Gastroesophageal sphincter (tissue), 2 donors: ENCODE measurements at regions not wholly inside any gene's neighbourhood (a gene's known extent, or its start where the extent isn't known, plus 50 kb on each side); places are given as distances from the start of the nearest gene placed in this dataset.

Experiments
- POLR2A ChIP-seq, 2 donors: fragments of 450-650 bp; IDR thresholded peaks; one replicate each; pipeline ENCODE4 v1.6.1; 2017; ENCODE audit warnings: antibody characterized with exemption in 2 of 2, mild to moderate bottlenecking in 2 of 2, moderate library complexity in 1 of 2
- POLR2AphosphoS5 ChIP-seq: sonication (generic); formaldehyde crosslinking; IDR thresholded peaks from one replicate; pipeline ENCODE4 v1.6.1; 2017; ENCODE audit warnings: antibody characterized with exemption

DNA sequence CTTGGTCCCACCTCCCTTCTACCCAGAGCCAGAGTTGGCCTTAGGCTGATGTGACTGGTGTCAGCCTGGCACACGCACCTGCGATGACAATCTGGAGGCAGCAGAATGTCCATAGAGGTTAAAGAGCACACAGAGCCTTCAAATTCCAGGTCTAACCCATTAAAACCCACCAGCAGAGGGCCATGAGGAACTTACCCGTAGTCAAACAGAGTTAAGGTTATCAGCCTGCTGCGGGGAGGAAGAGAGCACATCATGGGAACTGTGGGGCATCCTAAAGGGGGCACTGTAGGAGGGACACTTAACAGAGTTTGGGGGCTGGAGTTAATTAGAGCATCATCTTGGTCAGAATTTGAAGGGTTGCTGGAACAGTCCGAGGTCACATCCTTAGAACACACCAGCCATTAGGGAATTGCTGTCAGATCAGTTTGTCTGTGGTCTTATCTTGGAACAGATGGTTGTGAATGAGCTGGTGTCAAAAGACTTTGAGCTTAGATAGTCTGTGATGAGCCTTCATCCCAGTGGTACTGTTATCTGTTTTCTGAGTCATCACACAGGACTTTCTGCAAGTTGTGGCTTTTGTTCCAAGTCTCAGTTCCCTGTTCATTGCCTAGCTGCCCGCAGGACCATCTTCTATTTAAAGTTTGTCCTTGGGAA lies 248.6 kb downstream of the LOXHD1 start:
- TF ChIP-seq POLR2A (IDR thresholded peaks at IDR 0.05) = no peak
- no peak for TF ChIP-seq POLR2AphosphoS5
